ES-I3 (cell line): ENCODE measurements at regions not wholly inside any gene's neighbourhood (a gene's known extent, or its start where the extent isn't known, plus 50 kb on each side); places are given as distances from the start of the nearest gene placed in this dataset.
"Not testable (repeated sequence)": the region's sequence is repeated elsewhere in the genome, so short reads cannot be mapped to it uniquely, and the experiment has no call there.

Experiments
- H3K36me3 ChIP-seq: 2 replicates; pipeline ENCODE4 v1.6.1; 2013; ENCODE audit warnings: mild to moderate bottlenecking, low read length, control low read depth, moderate library complexity; ENCODE audit not compliant: insufficient read depth
- H3K4me1 ChIP-seq: 2 replicates; pipeline ENCODE4 v1.6.1; 2013; ENCODE audit warnings: mild to moderate bottlenecking, control low read depth, low read length; ENCODE audit not compliant: insufficient read depth
- H3K9ac ChIP-seq: 2 replicates; pipeline ENCODE4 v1.6.1; 2013; ENCODE audit warnings: low read depth, mild to moderate bottlenecking, low read length, moderate library complexity
- H3K9me3 ChIP-seq: 2 replicates; pipeline ENCODE4 v1.6.1; 2013; ENCODE audit warnings: mild to moderate bottlenecking, low read length, moderate library complexity; ENCODE audit not compliant: control insufficient read depth, insufficient read depth

DNA sequence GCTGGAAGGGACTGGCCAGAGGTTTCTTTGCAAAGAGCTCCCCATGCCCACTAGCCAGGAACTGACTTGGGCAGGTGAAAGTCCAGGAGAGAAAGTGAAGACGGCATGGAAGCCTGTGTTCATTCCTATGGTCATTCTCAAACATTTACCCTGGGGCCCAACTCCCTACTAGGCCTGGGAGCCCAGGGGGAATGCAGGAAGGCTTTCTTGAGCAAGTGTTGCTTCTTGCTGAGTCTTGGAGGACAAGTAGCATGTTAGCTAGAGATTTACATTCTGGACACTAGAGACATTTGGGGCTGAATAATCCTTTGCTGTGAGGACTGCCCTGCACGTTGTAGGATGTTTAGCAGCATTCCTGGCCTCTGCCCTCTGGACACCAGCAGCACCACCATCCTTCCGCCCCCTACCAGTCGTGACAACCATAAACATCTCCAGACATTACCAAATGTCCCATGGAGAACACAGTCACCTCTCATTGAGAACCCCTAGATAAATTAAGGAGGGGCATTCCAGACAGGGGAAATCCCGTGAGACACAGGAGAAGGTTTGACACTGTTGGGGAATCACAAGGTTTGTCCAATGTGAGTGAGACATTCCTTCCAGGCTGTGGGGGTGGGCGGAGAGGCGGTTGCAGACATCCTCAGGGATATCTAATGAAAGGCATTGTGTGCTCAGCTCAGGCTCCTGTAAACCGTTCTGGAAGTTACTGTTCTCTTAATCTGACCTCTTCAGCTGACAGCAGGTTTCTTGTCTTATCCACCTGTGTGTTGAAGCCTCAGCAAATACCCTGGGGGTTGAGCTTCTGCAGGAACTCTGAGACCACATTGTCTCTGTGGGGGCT lies 236.2 kb downstream of the TLE3 start:
- Histone ChIP-seq H3K4me1 (peaks cover 4% of the 10 kb centered on the region; the same call in 1 of the 2 replicates), H3K9ac (no peak overlapping the region)

DNA sequence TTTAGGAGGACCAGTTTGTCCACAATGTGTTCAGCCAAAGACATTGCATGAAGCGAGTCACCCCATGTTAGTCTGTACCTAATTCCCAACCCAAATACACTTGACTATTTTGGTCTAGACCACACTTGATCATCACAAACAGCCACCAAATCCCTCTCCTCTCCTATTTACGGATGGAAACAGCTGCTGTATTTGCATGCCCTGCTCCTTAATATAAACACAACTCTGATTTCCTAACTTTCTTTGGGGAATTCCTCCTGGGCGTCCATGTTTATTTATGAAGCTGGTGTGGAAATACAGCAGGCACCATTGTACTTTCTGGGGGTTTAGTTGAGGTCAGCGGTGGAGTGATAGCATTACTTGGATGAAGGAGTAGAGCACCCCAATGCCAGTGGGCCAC lies 235.2 kb downstream of the TLE3 start:
- no peak overlapping the region for H3K9ac ChIP-seq
- no peaks in the 10 kb centered on the region for H3K36me3 ChIP-seq
- no peaks in the 10 kb centered on the region for H3K9me3 ChIP-seq
- peaks cover 4% of the 10 kb centered on the region; the same call in 1 of the 2 replicates for H3K4me1 ChIP-seq

More for the DNA sequence above, 236.2 kb downstream of the TLE3 start:
- H3K9me3 ChIP-seq, result no peaks in the 10 kb centered on the region
- no peaks in the 10 kb centered on the region for H3K36me3 ChIP-seq

DNA sequence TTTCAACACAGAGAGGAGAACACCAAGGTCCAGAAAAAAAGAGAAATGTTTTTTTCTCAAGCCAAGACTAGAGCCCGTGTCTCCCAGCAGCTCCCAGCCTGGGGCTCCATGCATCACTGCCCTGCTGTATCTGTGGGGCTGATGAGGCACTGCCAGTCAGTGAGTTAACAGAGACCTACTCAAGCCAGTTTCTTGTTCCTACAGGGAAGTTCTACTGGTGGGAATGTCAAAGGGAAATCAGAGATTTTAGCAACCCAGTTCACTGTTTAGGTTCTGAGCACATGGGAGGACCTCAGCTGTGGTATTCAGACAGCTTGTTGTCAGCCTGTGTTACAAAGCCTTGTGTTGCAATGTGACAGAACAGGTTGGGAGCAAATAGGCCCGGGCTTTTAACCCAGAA lies 234.3 kb downstream of the TLE3 start:
- no peaks in the 10 kb centered on the region for H3K36me3 ChIP-seq

DNA sequence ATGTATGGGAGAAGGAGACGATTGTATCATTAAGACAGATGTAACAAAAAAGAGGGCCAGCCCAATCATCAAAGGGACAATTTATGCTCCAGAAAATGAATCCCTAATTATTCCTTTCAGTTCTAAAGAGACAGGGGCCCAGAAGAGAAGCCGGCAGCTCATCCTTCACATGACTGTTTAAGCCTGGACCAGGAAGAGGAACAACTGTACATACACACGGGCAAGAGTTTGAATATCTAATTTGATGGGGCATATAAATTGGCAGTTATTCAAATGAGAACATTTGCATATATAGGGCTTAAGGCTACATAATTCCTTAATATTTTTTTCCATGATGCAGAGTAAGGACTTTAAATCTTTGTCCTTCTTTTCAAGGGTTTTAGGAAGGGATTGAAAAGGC lies 232.3 kb downstream of the TLE3 start:
- no peaks in the 10 kb centered on the region for H3K9me3 ChIP-seq
- H3K4me1 ChIP-seq, result peaks cover 4% of the 10 kb centered on the region; the same call in 1 of the 2 replicates
- no peak overlapping the region for H3K9ac ChIP-seq
- no peaks in the 10 kb centered on the region for H3K36me3 ChIP-seq

More for the DNA sequence above, 234.3 kb downstream of the TLE3 start:
- no peaks in the 10 kb centered on the region for H3K9me3 ChIP-seq
- peaks cover 4% of the 10 kb centered on the region; the same call in 1 of the 2 replicates for H3K4me1 ChIP-seq
- H3K9ac ChIP-seq, result no peak overlapping the region

DNA sequence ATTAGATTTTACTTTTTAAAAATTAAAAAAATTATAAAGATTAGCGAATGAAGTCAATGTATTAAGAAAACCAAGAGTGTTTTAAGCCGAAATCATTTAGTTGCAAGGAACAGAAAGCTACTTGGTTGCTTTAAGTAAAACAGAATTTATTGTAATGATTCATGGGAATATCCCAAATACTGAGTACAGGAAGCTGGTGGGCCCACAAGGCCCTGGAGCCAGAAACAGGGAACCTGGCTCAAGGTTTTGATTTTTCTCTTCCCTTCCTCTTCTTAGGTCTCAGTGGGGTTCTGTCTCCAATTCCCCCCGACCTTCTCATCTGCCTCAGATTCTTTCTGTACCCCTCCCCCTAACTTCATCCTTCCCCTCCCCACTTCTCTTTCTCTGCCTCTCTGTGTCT lies 229.0 kb downstream of the TLE3 start:
- no peaks in the 10 kb centered on the region for H3K4me1 ChIP-seq
- no peak overlapping the region for H3K9ac ChIP-seq
- H3K9me3 ChIP-seq, result no peaks in the 10 kb centered on the region
- H3K36me3 ChIP-seq, result no peaks in the 10 kb centered on the region

DNA sequence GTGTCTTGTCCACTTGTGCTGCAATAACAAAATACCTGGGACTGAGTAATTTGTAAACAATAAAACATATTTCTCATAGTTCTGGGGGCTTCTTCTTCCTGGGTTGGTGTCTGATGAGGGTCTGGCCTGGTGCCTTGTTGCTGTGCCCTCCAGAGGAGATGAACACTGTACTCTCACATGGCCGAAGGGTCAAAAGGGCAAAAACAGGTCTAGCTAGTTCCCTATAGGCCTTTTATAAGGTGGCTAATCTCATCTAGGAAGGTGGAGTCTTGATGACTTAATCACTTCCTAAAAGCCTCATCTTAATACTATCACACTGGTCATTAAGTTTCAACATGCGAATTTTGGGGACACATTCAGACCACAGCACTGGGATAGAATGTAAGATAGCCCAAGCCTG lies 228.4 kb downstream of the TLE3 start:
- Histone ChIP-seq H3K9ac (no peak overlapping the region), H3K36me3 (no peaks in the 10 kb centered on the region), H3K4me1 (no peaks in the 10 kb centered on the region), H3K9me3 (no peaks in the 10 kb centered on the region)

DNA sequence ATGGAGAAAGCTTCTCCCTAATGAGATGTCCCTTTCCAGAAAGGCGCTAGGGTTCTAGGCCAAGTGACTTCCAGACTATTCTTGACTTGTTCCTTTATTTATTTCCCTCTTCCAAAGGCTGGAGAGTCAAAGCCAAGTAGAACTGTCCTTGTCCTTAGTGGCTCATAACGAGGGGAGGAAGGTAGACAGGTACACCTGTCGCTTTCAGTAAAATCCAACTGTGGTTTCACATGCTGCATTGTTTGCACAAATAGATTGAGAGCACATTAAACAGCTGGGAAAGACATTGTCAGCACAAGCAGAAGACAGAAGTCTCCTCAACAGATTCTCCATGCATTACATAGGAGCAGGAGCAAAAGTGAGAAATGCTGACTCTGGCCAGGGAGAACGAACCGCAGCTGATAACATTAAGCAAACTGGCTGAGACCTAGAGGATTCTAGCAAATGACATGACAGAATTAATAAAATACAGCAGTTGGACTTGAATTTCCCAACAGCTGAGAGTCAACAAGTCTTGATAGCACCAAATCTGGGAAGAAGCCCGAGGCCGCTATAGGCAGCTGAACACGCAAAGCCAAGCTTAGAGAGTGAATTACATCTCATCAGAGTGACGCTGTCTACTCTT lies 227.7 kb downstream of the TLE3 start:
- H3K9me3 ChIP-seq, result no peaks in the 10 kb centered on the region
- H3K9ac ChIP-seq, result no peak overlapping the region
- no peaks in the 10 kb centered on the region for H3K4me1 ChIP-seq
- H3K36me3 ChIP-seq, result no peaks in the 10 kb centered on the region

DNA sequence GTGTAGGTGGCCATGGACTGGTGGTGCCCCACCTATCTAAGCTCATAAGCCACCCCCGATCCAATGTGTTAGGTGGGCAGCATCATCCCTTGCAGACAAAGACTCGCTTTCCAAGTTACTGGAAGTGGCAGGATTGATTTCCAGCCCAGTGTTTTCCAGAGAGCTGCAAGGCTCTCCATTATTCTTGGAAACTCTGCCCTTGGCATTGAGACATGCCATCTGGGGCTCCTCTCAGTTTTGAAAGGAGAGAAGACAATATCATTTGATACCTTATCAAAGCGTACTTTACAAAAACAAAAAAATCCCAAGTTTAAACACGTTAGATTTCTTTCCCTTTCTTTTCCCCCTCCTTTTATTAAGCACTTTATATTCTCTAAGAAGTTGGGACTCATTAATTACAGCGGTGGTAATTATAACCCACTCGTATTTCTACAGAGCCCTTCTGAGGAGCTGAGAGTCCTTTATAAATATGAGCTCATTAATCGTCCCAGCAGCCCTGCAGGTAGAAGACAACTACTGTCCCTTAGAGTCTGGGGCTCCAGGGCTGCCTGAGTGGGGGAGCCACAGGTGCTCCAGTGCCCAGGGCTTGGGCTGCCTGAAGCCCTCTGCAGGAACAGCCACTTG lies 226.1 kb downstream of the TLE3 start:
- H3K9me3 ChIP-seq, result no peaks in the 10 kb centered on the region
- H3K9ac ChIP-seq, result no peak overlapping the region
- H3K36me3 ChIP-seq, result no peaks in the 10 kb centered on the region
- H3K4me1 ChIP-seq, result no peaks in the 10 kb centered on the region

DNA sequence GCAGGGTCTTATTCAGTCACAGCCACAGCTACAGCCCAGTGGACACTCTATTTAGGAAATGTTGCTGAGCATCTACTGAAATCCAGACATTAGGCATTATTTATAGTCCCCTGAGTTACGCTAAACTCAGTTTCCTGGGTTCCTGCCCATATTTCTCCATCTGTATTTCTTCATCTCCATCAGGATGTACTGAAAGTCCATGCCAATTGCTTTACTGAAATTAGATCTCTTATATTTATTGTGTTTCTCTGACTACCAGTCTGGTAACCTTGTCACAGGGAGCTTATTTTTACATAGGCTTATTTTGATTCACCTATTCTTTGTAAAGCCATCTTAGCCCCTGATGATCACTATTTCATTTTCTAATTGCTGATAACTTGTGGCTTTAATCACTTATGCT lies 223.9 kb downstream of the TLE3 start:
- no peaks in the 10 kb centered on the region for H3K9me3 ChIP-seq
- H3K9ac ChIP-seq, result no peak overlapping the region
- H3K4me1 ChIP-seq, result no peaks in the 10 kb centered on the region
- no peaks in the 10 kb centered on the region for H3K36me3 ChIP-seq

DNA sequence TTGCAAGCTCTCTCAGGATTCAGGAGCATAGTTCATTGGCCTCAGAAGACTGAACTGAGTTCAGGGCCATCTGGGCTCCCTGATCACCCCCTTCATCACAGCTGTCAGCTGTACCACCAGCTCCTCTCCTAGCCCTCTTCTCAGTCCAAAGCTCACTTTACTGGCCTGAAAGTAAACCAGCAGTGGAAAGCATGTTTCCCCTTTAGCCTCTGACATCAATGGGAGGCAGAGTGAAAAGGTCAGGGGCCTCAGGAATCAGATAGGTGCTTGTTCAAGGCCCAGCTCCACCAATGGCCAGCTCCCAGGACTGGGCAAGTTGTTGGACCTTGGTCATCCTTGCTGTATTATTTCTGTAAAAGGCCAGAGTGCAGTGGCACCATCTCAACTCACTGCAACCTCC lies 223.4 kb downstream of the TLE3 start:
- no peak overlapping the region for H3K9ac ChIP-seq
- H3K4me1 ChIP-seq, result no peaks in the 10 kb centered on the region
- no peaks in the 10 kb centered on the region for H3K36me3 ChIP-seq
- H3K9me3 ChIP-seq, result no peaks in the 10 kb centered on the region

DNA sequence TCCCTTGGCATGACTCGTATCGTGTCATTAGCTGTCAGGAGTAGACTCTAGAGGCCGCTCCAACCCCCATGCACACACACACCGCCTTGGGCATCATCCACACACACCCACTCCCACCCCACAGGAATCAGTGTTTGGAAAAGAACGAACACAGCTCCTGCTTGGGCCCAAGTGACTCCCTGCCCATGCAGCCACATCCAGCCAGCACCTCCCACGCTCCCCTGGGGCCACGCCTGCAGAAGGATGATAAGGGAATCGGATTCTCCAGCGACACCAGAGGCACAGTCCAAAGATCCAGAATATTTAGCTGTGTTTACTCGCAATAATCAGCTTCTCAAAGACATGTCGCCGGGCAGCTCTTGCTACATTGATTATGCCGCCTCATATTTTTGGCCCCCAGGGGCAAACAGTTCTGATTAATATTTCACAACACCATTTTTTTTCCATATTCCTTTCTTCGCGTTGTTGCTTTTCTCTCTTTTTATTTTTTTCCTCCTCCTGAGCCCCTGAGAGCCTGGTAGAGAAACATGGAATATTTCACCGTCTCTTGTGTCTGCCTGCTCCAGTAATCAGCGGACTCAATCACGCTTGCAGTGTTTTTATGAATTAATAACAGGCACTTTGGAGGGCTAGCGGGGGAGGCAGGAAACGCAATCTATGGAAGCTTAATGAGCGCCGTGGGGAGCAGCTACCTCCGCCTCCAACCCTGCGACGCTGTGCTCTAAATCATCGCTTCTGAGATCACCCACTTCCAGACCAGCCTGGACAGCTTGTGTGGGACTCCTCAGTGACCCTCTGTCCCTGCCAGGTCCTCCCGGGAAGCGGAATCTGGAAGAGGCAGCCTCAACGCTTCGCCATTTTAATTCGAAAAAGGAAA lies 221.4 kb downstream of the TLE3 start:
- Histone ChIP-seq H3K9me3 (no peaks in the 10 kb centered on the region), H3K36me3 (no peaks in the 10 kb centered on the region), H3K4me1 (no peaks in the 10 kb centered on the region; the same call in 1 of the 2 replicates), H3K9ac (no peak overlapping the region)

DNA sequence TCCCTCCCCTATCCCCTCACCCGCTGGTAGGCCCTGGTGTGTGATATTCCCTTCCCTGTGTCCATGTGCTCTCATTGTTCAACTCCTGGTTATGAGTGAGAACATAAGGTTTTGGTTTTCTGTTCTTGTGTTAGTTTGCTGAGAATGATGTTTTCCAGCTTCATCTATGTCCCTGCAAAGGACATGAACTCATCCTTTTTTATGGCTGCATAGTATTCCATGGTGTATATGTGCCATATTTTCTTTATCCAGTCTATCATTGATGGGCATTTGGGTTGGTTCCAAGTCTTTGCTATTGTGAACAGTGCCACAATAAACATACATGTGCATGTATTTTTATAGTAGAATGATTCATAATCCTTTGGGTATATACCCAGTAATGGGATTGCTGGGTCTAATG lies 217.8 kb downstream of the TLE3 start:
- not testable (repeated sequence) for H3K9me3 ChIP-seq, H3K9ac ChIP-seq, H3K36me3 ChIP-seq, H3K4me1 ChIP-seq

DNA sequence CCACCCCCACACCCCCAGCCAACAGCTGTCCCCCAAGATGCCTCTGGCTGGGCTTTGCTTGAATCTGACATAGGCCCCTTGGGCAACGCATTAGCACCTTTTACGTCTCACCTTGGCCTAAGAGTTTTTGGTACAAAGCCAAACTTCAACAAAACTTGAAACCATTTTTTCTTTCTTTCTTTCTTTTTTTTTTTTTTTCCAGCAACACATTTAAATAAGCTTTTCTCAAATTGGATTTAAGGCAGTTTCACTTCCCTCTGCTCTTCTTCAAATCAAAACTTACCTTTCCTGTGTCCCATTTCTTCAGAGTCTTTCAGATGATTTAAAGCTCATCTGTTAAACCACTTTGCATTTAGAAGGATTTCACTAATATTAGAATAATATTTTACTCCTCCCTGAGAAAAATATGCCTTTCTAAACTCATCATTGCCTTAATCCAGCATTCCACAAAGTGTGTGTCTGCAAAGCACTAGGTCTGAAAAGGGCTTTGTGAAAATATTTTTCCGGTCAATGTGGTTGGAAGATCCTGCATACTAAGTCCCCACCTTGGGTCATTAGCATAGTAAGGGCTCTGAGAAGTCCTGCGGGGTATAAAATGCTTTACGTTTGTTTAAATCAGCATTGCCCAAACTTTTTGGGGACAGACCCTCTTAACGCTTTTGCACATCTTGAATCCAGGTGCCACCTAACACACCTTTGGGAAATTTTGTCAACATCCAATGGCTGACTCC lies 217.0 kb downstream of the TLE3 start:
- H3K4me1 ChIP-seq, result peaks cover 6% of the 10 kb centered on the region; the same call in 1 of the 2 replicates
- H3K36me3 ChIP-seq, result no peaks in the 10 kb centered on the region
- no peaks in the 10 kb centered on the region for H3K9me3 ChIP-seq
- H3K9ac ChIP-seq, result no peak overlapping the region
